A172 (cell line): ENCODE measurements at regions not wholly inside any gene's neighbourhood (a gene's known extent, or its start where the extent isn't known, plus 50 kb on each side); places are given as distances from the start of the nearest gene placed in this dataset.
"Not testable (repeated sequence)": the region's sequence is repeated elsewhere in the genome, so short reads cannot be mapped to it uniquely, and the experiment has no call there.

Experiments used
- DNase-seq: peaks from one replicate; pipeline ENCODE4 v3.0.0-alpha.2; 2015; ENCODE audit warnings: low spot score

GRCh38 chr3:193046371-193046770 lies 128.7 kb upstream of the MB21D2 start:
- DNase-seq, result no peak

DNA sequence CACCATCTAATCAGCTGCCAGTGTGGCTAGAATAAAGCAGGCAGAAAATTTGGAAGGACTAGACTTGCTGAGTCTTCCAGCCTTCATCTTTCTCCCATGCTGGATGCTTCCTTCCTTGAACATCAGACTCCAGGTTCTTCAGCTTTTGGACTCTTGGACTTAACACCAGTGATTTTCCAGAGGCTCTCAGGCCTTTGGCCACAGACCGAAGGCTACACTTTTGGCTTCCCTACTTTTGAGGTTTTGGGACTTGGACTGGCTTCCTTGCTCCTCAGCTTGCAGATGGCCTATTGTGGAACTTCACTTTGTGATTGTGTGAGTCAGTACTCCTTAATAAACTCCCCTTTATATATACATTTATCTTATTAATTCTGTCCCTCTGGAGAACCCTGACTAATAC lies 129.8 kb upstream of the MB21D2 start:
- DNase-seq, result not testable (repeated sequence)

DNA sequence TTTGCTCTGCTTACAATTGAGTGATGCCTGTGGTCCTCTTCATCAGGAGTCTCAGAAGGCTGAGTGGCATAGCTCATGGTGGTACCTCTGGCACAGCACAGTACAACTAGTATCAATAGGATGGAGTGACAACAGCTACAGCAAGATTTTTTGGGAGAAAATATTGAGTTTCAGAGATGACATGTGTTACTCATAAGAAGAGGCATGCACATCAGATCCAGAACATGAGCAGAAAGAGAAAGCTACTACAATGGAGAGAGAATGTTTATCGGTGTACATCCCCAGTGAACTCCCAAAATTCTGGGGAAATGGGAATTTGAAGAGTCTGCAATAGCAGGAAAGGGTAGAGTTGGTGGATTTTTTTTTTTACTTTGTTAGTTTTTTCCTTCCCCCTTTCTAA lies 130.5 kb upstream of the MB21D2 start:
- DNase-seq, result no peak

DNA sequence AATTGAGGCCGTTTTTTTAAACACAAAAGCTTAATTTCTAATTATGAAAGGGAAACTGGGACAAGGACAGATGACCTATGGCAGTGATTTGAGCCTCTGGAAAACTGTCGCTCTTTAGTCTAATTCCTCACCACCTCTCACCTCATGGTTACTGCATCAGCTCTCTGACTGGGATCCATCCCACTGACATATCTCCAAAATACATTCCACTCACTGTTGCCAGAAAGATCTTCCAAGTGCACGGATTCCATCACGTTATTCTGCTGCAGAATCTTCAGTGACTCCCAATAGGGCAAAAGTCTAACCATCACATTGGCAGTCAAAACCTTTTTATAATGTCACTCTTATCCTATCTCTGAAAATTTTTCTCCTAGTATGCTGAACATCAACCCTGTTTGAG lies 132.3 kb upstream of the MB21D2 start:
- DNase-seq, result no peak

- DNase-seq, result no peak
Measured at GRCh38 chr3:193051314-193051713, 133.7 kb upstream of the MB21D2 start.

DNA sequence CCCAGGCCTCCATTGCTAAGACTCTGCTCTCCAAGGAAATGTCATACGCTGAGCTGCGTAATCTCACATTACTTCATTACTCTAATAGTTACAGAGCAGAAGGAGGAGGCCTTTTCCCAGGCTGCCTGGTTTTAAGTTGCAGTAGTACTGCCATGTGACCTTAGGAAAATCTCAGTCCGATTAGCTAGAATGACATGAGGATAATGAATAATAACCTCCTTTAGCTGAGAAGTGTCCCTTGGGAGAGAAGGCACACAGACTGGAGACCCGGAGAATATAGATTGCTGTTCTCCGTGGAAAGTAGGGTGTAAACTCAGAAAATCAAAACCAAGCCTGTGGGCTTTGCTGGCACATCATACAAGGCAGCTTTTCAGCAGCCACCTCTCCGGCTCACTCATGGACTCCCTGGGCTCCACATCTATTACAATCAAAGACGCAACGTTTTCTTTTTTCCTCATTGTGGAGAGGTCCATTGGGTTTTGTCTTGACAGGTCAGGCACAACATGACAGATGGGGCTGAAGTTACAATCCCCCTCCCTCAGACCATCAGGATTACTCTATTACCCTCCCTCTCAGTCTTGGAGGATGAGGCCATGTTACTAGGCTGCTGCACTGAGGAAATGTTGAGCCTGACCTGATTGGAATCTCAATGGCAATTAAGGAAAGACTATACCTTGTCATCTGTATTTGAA lies 134.8 kb upstream of the MB21D2 start:
- no peak for DNase-seq

- DNase-seq, result no peak
Measured at GRCh38 chr3:193053046-193053435, 135.4 kb upstream of the MB21D2 start.

DNA sequence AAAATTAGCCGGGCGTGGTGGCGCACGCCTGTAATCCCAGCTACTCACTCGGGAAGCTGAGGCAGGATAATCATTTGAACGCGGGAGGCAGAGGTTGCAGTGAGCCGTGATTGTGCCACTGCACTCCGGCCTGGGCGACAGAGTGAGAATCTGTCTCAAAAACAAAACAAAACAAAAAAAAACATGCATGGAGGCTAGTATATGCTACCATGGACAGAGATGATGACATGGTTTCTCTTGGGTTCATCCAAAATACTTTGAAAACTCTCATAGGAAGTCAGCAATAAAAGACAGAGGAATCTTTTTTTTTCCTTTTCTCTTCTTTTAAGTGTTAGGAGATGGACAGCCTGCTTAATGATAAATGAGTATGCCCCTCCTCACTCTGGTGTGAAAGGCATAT lies 137.7 kb upstream of the MB21D2 start:
- DNase-seq, result no peak

GRCh38 chr3:193057616-193058015 lies 140.0 kb upstream of the MB21D2 start:
- DNase-seq, result no peak

DNA sequence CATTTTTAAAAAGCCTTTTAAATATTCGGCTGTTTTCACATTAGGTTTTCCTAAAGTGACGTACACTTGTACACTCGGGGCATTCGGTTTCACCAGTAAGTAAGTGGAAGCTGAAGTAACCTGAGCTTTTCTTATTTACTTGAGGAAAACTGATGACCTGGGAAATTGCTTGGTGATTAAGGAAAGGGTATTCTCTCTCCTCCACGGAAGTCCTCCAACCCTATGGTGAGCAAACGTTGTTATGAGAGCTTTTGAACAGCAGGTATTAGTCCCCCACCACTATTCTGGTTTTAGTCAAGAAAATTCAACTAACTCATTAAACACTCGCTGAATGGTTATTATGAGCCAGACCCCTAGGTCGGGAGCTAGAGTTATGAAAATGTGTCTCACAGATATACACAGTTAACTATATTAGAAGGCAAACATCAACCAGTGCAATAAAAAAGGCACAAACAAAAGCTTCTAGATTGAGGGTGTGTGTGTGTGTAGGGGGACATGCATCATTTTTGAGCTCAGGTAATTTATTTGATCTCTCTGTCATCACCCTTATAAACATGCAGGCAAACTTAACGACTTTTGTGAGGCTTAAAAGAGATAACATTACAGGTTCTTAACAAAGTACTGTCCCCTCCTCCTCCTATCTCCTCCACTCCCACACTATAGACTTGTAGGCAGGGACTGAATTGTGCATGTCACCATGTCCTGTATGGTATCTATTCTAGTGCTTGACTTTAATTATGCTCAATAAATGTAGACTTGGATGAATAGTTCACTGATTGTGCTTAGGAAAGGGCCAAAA lies 143.3 kb upstream of the MB21D2 start:
- no peak for DNase-seq

- no peak for DNase-seq
Measured at GRCh38 chr3:193068365-193068764, 150.7 kb upstream of the MB21D2 start.

DNA sequence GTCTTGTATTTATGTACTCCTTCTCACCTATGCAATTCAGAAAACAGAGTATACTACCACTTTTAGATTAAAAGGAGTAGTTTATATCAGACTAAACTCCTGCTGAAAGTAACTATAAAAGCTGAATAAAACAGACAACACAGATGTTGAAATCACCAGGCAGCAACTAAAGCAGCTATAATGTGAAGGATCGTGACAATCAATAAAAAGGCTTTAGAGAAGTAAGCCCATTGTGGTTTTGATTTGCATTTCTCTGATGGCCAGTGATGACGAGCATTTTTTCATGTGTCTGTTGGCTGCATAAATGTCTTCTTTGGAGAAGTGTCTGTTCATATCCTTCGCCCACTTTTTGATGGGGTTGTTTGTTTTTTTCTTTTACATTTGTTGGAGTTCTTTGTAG lies 152.1 kb upstream of the MB21D2 start:
- not testable (repeated sequence) for DNase-seq

DNA sequence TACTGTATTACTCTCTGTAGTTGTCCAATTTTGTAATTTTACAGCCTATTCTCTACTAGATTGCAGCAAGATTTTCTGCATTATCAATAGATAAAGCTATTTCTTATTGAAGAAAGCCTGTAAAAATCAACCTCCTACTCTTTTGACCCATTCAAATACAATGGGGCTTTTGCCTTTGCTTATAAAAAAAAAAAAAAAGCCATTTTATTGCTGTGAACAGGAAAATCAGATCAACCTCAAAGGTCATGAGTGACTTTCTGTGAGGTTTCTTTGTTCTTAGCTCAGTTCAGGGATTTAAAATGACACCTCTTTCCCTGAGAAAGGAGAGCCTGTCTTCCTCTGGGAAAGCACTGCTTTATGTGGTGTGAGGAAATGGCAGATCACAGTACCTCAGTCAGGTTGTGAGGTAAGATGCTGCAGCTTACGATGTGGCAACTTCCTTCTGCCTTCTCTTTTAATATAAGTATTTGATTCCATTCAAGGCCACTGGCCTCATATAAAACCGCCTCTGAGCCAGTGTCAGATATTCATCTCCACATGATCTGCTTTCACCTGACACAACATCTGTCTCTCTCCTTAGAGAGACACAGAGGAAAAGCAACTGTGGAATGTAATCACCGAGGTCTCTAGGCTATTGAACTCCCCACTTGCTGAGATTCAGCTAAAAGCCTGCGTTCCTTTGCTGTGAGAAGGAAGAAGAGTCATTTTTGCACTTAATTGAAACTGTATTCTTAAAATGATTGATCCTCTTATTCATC lies 161.5 kb upstream of the MB21D2 start:
- no peak for DNase-seq

- DNase-seq, result peak; percentile 3
Measured at GRCh38 chr3:193080821-193081365, 160.1 kb upstream of the PLAAT1 start.

GRCh38 chr3:193085655-193086054 lies 155.4 kb upstream of the PLAAT1 start:
- DNase-seq, result no peak

- no peak for DNase-seq
Measured at GRCh38 chr3:193086681-193087080, 154.3 kb upstream of the PLAAT1 start.

GRCh38 chr3:193087336-193087735 lies 153.7 kb upstream of the PLAAT1 start:
- DNase-seq, result no peak

GRCh38 chr3:193095366-193095765 lies 145.7 kb upstream of the PLAAT1 start:
- DNase-seq, result peak; percentile 42

GRCh38 chr3:193096076-193096475 lies 144.9 kb upstream of the PLAAT1 start:
- no peak for DNase-seq

- no peak for DNase-seq
Measured at GRCh38 chr3:193114431-193115340, 126.3 kb upstream of the PLAAT1 start.

DNA sequence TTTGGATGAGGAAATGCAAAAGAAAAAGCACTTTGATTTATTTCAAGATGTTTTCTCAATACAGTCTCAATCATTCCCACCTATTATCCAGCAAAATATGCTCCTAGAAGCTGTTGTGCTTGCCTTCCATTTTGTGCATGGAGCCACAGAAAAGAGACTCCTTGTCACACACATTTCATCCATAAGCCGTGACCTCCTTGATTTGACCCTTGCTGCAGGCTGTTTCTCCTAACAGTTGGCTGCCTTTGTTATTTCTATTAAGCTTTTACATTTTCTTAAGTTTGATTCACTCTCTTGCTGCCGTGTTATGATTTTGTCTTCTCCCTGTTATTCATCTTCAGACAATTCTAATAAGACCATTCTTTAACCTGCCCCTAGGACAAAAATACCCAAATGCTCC lies 124.2 kb upstream of the PLAAT1 start:
- DNase-seq, result no peak
